OCI-LY3 (cell line): ENCODE measurements at regions not wholly inside any gene's neighbourhood (a gene's known extent, or its start where the extent isn't known, plus 50 kb on each side); places are given as distances from the start of the nearest gene placed in this dataset.

Source experiments
- H2AFZ ChIP-seq: fragments of 200-600, 300-600 bp; shearing (Covaris generic); 2 replicates; pipeline ENCODE4 v1.6.0; 2014; ENCODE audit warnings: antibody characterized with exemption, low read depth, low read length
- H3K27ac ChIP-seq: fragments of 200-600, 300-600 bp; sonication (generic); 2 replicates; pipeline ENCODE4 v1.5.1; 2014; ENCODE audit warnings: mild to moderate bottlenecking, low read length, moderate library complexity, mixed read lengths
- H3K27me3 ChIP-seq: fragments of 200-600, 300-600 bp; sonication (generic); 2 replicates; pipeline ENCODE4 v1.6.1; 2014; ENCODE audit warnings: low read depth, low read length, mixed read lengths
- H3K36me3 ChIP-seq: fragments of 200-600, 300-600 bp; sonication (generic); replicated peaks from 2 replicates; pipeline ENCODE3; 2014; ENCODE audit warnings: low read depth, low read length, mixed read lengths
- H3K4me1 ChIP-seq: fragments of 300-600, 200-600 bp; sonication (generic); 2 replicates; pipeline ENCODE4 v1.6.1; 2014; ENCODE audit warnings: low read length, mixed read lengths
- H3K4me2 ChIP-seq: fragments of 200-600, 300-600 bp; sonication (generic); 2 replicates; pipeline ENCODE4 v1.6.1; 2014; ENCODE audit warnings: low read length, mixed read lengths
- H3K4me3 ChIP-seq: fragments of 300-600, 200-600 bp; sonication (generic); 2 replicates; pipeline ENCODE4 v1.5.1; 2014; ENCODE audit warnings: antibody characterized with exemption, mild to moderate bottlenecking, low read length, moderate library complexity
- H3K79me2 ChIP-seq: fragments of 300-600, 200-600 bp; shearing (Covaris generic); 2 replicates; pipeline ENCODE4 v1.6.1; 2014; ENCODE audit warnings: mild to moderate bottlenecking, low read length, mixed read lengths
- H3K9ac ChIP-seq: fragments of 300-600, 200-600 bp; shearing (Covaris generic); 2 replicates; pipeline ENCODE4 v1.6.0; 2014; ENCODE audit warnings: mild to moderate bottlenecking, low read length, moderate library complexity
- H3K9me3 ChIP-seq: fragments of 200-600, 300-600 bp; shearing (Covaris generic); 2 replicates; pipeline ENCODE4 v1.6.1; 2014; ENCODE audit warnings: low read length, mixed read lengths; ENCODE audit not compliant: insufficient read depth
- H4K20me1 ChIP-seq: fragments of 200-600, 300-600 bp; sonication (generic); 2 replicates; pipeline ENCODE4 v1.6.1; 2016; ENCODE audit warnings: low read length, mixed read lengths; ENCODE audit not compliant: insufficient read depth
- CTCF ChIP-seq: fragments of 200-600, 300-600 bp; sonication (generic); IDR thresholded peaks from 2 replicates; pipeline ENCODE4 v1.5.1; 2014; ENCODE audit warnings: antibody characterized with exemption, low read length, low read depth
- EZH2phosphoT487 ChIP-seq: fragments of 200-600 bp; shearing (Covaris generic); IDR thresholded peaks from 2 replicates; pipeline ENCODE4 v1.6.1; 2018; ENCODE audit warnings: antibody characterized with exemption, mixed run types, low read depth

- H3K9ac ChIP-seq = no peak overlapping the region
- H3K27me3 ChIP-seq = no peaks in the 10 kb centered on the region
- H4K20me1 ChIP-seq = no peaks in the 10 kb centered on the region
- no peak for TF ChIP-seq EZH2phosphoT487
- no peak for TF ChIP-seq CTCF
- no peaks in the 10 kb centered on the region for H3K36me3 ChIP-seq
- no peak overlapping the region for H3K27ac ChIP-seq
- H2AFZ ChIP-seq = no peak overlapping the region
- H3K4me2 ChIP-seq = no peak overlapping the region
- H3K4me1 ChIP-seq = no peaks in the 10 kb centered on the region
- H3K4me3 ChIP-seq = no peak overlapping the region
- no peaks in the 10 kb centered on the region for H3K79me2 ChIP-seq
- H3K9me3 ChIP-seq = no peaks in the 10 kb centered on the region
Observed at GRCh38 chr4:1543976-1544375, 137.7 kb upstream of the NKX1-1 start.

- H3K4me1 ChIP-seq = no peaks in the 10 kb centered on the region
- TF ChIP-seq EZH2phosphoT487 (no peak), CTCF (no peak)
- H4K20me1 ChIP-seq = no peaks in the 10 kb centered on the region
- H3K79me2 ChIP-seq = no peaks in the 10 kb centered on the region
- H3K36me3 ChIP-seq = no peaks in the 10 kb centered on the region
- no peak overlapping the region for H3K4me2 ChIP-seq
- H2AFZ ChIP-seq = no peak overlapping the region
- H3K27me3 ChIP-seq = no peaks in the 10 kb centered on the region
- no peak overlapping the region for H3K4me3 ChIP-seq
- no peak overlapping the region for H3K27ac ChIP-seq
- H3K9ac ChIP-seq = no peak overlapping the region
- no peaks in the 10 kb centered on the region for H3K9me3 ChIP-seq
Observed at GRCh38 chr4:1543561-1543960, 137.3 kb upstream of the NKX1-1 start.

GRCh38 chr4:1542516-1543320 is 136.5 kb upstream of the NKX1-1 start:
- Histone ChIP-seq H3K27me3 (no peaks in the 10 kb centered on the region), H3K9me3 (no peaks in the 10 kb centered on the region), H3K79me2 (no peaks in the 10 kb centered on the region), H3K4me2 (no peak overlapping the region), H3K36me3 (no peaks in the 10 kb centered on the region), H3K9ac (no peak overlapping the region), H2AFZ (no peak overlapping the region), H3K4me3 (no peak overlapping the region), H3K27ac (no peak overlapping the region), H3K4me1 (no peaks in the 10 kb centered on the region), H4K20me1 (no peaks in the 10 kb centered on the region)
- no peak for TF ChIP-seq CTCF
- TF ChIP-seq EZH2phosphoT487 = no peak

GRCh38 chr4:1542226-1542490 is 135.9 kb upstream of the NKX1-1 start:
- H3K4me2 ChIP-seq = no peak overlapping the region
- no peaks in the 10 kb centered on the region for H3K4me1 ChIP-seq
- H3K27ac ChIP-seq = no peak overlapping the region

More at GRCh38 chr4:1542226-1542490, 135.9 kb upstream of the NKX1-1 start:
- no peaks in the 10 kb centered on the region for H3K9me3 ChIP-seq
- no peaks in the 10 kb centered on the region for H3K79me2 ChIP-seq
- H4K20me1 ChIP-seq = no peaks in the 10 kb centered on the region
- H2AFZ ChIP-seq = no peak overlapping the region
- H3K36me3 ChIP-seq = no peaks in the 10 kb centered on the region
- TF ChIP-seq EZH2phosphoT487 (no peak), CTCF (no peak)
- H3K9ac ChIP-seq = no peak overlapping the region
- H3K4me3 ChIP-seq = no peak overlapping the region
- no peaks in the 10 kb centered on the region for H3K27me3 ChIP-seq
